Nephron progenitor cell (in vitro differentiated cells): ENCODE measurements at regions not wholly inside any gene's neighbourhood (a gene's known extent, or its start where the extent isn't known, plus 50 kb on each side); places are given as distances from the start of the nearest gene placed in this dataset.
"Not testable (repeated sequence)": the region's sequence is repeated elsewhere in the genome, so short reads cannot be mapped to it uniquely, and the experiment has no call there.

Experiments used
- DNase-seq: peaks from one replicate; pipeline ENCODE4 v3.0.0; 2021
- H3K27ac Mint-ChIP-seq: 2 replicates; pipeline ENCODE4 v1.8.0; 2021; ENCODE audit warnings: mild to moderate bottlenecking, moderate library complexity, mixed read lengths
- H3K27me3 Mint-ChIP-seq: 2 replicates; pipeline ENCODE4 v1.8.0; 2021; ENCODE audit warnings: mild to moderate bottlenecking, low read depth, mixed read lengths; ENCODE audit not compliant: poor library complexity
- H3K36me3 Mint-ChIP-seq: 2 replicates; pipeline ENCODE4 v1.8.0; 2021; ENCODE audit warnings: low read depth, mixed read lengths
- H3K4me1 Mint-ChIP-seq: 2 replicates; pipeline ENCODE4 v1.8.0; 2021; ENCODE audit warnings: mixed read lengths
- H3K4me3 Mint-ChIP-seq: 2 replicates; pipeline ENCODE4 v1.8.0; 2021; ENCODE audit warnings: mild to moderate bottlenecking, moderate library complexity, mixed read lengths
- H3K9me3 Mint-ChIP-seq: 2 replicates; pipeline ENCODE4 v1.8.0; 2021; ENCODE audit warnings: mild to moderate bottlenecking, moderate library complexity, mixed read lengths
- CTCF ChIP-seq: fragments of 200-600 bp; sonication (generic); IDR thresholded peaks from 2 replicates; pipeline ENCODE4 v1.5.0; 2021; ENCODE audit warnings: antibody characterized with exemption

- H3K4me1 Mint-ChIP-seq: peaks cover 12% of the 10 kb centered on the region
- H3K27ac Mint-ChIP-seq: no peak overlapping the region
- H3K9me3 Mint-ChIP-seq: peaks cover 33% of the 10 kb centered on the region
- no peaks in the 10 kb centered on the region for H3K36me3 Mint-ChIP-seq
- TF ChIP-seq CTCF: no peak
- no peaks in the 10 kb centered on the region for H3K27me3 Mint-ChIP-seq
- H3K4me3 Mint-ChIP-seq: no peak overlapping the region
- DNase-seq: no peak
Observed at GRCh38 chr6:4341078-4341797, 205.9 kb upstream of the ECI2 start.

- TF ChIP-seq CTCF: no peak
- Mint-ChIP-seq H3K4me1 (peaks cover 8% of the 10 kb centered on the region), H3K27ac (no peak overlapping the region)
Observed at GRCh38 chr6:4340544-4340943, 205.2 kb upstream of the ECI2 start.

GRCh38 chr6:4338884-4339283, 203.5 kb upstream of the ECI2 start:
- Mint-ChIP-seq H3K9me3 (peaks cover 51% of the 10 kb centered on the region), H3K4me3 (no peak overlapping the region)

More at GRCh38 chr6:4340544-4340943, 205.2 kb upstream of the ECI2 start:
- peaks cover 5% of the 10 kb centered on the region for H3K36me3 Mint-ChIP-seq
- no peak for DNase-seq
- H3K27me3 Mint-ChIP-seq: peaks cover 5% of the 10 kb centered on the region
- H3K4me3 Mint-ChIP-seq: no peak overlapping the region
- peaks cover 39% of the 10 kb centered on the region for H3K9me3 Mint-ChIP-seq

GRCh38 chr6:4336778-4337442, 201.5 kb upstream of the ECI2 start:
- no peak for DNase-seq
- Mint-ChIP-seq H3K4me1 (peaks cover 11% of the 10 kb centered on the region), H3K4me3 (no peak overlapping the region), H3K27ac (no peak overlapping the region), H3K27me3 (peaks cover 5% of the 10 kb centered on the region), H3K9me3 (peaks cover 55% of the 10 kb centered on the region), H3K36me3 (peaks cover 17% of the 10 kb centered on the region)
- TF ChIP-seq CTCF: no peak

More at GRCh38 chr6:4338884-4339283, 203.5 kb upstream of the ECI2 start:
- Mint-ChIP-seq H3K27me3 (peaks cover 5% of the 10 kb centered on the region), H3K27ac (no peak overlapping the region), H3K36me3 (peaks cover 12% of the 10 kb centered on the region), H3K4me1 (peaks cover 11% of the 10 kb centered on the region)
- DNase-seq: no peak
- TF ChIP-seq CTCF: no peak

GRCh38 chr6:4336084-4336483, 200.7 kb upstream of the ECI2 start:
- H3K27me3 Mint-ChIP-seq: peaks cover 5% of the 10 kb centered on the region
- H3K9me3 Mint-ChIP-seq: peaks cover 55% of the 10 kb centered on the region
- H3K27ac Mint-ChIP-seq: no peak overlapping the region
- H3K36me3 Mint-ChIP-seq: peaks cover 17% of the 10 kb centered on the region
- DNase-seq: no peak
- H3K4me3 Mint-ChIP-seq: no peak overlapping the region
- TF ChIP-seq CTCF: no peak
- H3K4me1 Mint-ChIP-seq: peaks cover 11% of the 10 kb centered on the region

GRCh38 chr6:4334158-4334740, 198.9 kb upstream of the ECI2 start:
- peaks cover 47% of the 10 kb centered on the region for H3K9me3 Mint-ChIP-seq
- H3K27ac Mint-ChIP-seq, H3K27me3 Mint-ChIP-seq, DNase-seq, H3K4me1 Mint-ChIP-seq: not testable (repeated sequence)
- H3K36me3 Mint-ChIP-seq: peaks cover 17% of the 10 kb centered on the region
- H3K4me3 Mint-ChIP-seq: peak overlapping the region; percentile 36
